Superior temporal gyrus (tissue), 1 donor: ENCODE measurements at regions not wholly inside any gene's neighbourhood (a gene's known extent, or its start where the extent isn't known, plus 50 kb on each side); places are given as distances from the start of the nearest gene placed in this dataset.
A peak's percentile ranks its signal among the peaks of the same experiment; 100 is the strongest.
"Not testable (repeated sequence)": the region's sequence is repeated elsewhere in the genome, so short reads cannot be mapped to it uniquely, and the experiment has no call there.

Experiments used
- DNase-seq: peaks from one replicate; pipeline ENCODE4 v3.0.0-alpha.2; 2016; ENCODE audit errors: extremely low spot score

GRCh38 chr9:34796924-34797323 lies 87.0 kb upstream of the CCL21 start:
- DNase-seq = no peak

GRCh38 chr9:34793428-34793827 lies 83.5 kb upstream of the CCL21 start:
- no peak for DNase-seq

- peak; percentile 41 for DNase-seq
Measured at GRCh38 chr9:34783951-34784487, 74.1 kb upstream of the CCL21 start.

DNA sequence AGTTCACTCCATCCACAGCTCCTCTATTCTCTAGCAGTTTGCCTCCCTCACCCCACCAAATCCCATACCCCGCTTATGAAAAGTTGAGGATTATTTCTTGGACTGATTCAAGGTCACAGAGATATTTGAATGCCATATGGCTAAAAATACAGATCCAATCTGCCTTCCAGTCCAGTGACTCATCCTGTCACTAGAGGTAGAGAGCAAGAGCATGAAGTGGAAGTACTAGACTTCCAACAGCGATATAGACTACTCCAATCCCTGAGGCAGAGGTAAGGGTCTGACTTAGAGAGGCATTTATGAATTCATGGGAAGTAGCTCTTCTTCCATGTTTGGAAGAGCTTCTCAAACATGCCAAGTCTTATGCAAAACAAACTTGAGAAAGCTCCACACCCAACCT lies 72.4 kb upstream of the CCL21 start:
- DNase-seq = no peak

- DNase-seq = peak; percentile 15
Measured at GRCh38 chr9:34777666-34778065, 67.7 kb upstream of the CCL21 start.

DNA sequence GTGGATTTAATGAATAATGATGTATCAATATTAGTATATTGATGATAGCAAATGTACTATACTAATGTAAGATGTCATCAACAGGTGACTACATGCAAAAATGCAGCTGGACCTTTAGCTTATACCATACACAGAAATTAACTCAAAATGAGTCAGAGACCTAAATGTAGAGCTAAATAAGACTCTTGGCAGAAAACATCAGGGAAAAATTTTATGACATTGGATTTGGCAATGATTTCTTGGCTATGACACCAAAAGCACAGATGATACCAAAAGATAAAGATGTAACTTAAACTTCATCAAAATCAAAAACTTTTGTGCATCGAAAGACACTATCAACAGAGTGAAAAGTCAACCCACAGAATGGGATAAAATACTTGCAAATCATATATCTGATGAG lies 64.0 kb upstream of the CCL21 start:
- no peak for DNase-seq

DNA sequence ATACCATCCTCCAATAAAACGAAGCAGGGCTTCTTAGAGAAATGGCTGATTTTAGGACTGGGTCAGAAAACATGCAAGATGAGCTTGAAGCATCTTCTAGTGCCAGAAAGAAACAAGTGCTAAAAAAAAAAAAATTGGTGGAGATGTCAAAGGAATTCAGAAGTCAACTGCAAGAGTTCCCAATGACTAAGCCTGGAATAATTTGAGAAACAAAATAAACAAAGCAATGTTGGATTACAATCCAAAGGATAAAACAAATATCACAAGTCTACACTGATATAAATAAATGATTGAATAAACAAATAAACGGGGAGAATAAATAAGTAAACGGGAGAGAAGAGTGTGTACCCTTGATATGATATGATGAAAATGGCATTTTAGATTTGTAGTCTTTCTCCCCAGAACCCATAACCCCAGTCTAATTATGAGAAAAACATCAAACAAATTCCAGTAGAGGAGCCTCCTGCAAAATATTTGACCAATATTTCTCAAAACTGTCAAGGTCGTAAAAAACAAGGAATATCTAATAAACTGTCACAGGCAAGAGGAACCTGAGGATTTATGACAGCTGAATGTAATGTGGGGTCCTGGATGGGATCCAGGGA lies 63.5 kb upstream of the CCL21 start:
- DNase-seq = no peak

DNA sequence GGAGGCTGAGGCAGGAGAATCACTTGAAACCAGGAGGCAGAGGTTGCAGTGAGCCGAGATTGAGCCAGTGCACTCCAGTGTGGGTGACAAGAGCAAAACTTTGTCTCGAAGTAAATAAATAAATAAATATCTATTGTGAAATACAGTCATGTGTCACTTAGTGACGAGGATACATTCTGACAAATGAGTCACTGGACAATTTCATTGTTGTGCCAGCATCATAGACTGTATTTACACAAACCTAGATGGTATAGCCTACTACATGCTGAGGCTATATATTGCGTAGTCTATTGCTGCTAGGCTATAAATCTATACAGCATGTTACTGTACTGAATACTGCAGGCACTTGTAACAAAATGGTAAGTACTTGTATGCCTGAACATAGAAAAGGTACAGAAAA lies 61.1 kb upstream of the CCL21 start:
- no peak for DNase-seq

GRCh38 chr9:34767087-34767486 lies 57.2 kb upstream of the CCL21 start:
- not testable (repeated sequence) for DNase-seq

- DNase-seq = peak; percentile 73
Measured at GRCh38 chr9:34760196-34761040, 50.5 kb upstream of the CCL21 start.
